ENCODE measurements at regions not wholly inside any gene's neighbourhood (a gene's known extent, or its start where the extent isn't known, plus 50 kb on each side); places are given as distances from the start of the nearest gene placed in this dataset.

GRCh38 chr15:58294681-58295254 lies 137.0 kb upstream of the LIPC start:
- DNase-seq (ENCODE audit: extremely low read depth, low read depth, low spot score), result no peak

- DNase-seq (ENCODE audit: extremely low read depth, low read depth, low spot score), result no peak
Measured at GRCh38 chr15:58295637-58296215, 136.1 kb upstream of the LIPC start.

GRCh38 chr15:58296276-58296675 lies 135.5 kb upstream of the LIPC start:
- DNase-seq (ENCODE audit: extremely low read depth, low read depth, low spot score), result no peak

DNA sequence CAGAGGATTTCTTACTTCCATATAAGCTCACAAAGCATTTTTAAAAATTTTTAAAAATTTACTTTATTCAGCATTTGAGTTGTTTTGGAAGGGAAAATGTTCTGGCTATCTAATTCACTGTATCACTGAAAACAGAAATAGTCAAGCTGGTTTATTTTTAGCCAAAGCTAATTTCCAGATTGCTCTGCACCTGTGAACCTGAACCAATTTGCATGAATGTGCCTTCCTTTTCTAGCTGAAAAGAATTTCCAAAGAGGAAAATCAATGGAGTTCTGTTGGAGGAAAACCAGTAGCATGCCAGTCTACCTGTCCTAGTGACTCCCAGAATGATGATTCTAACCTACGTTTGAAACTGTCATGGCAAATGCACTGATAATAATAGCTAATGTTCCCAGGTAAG lies 134.2 kb upstream of the LIPC start:
- no peak for DNase-seq (ENCODE audit: extremely low read depth, low read depth, low spot score)

DNA sequence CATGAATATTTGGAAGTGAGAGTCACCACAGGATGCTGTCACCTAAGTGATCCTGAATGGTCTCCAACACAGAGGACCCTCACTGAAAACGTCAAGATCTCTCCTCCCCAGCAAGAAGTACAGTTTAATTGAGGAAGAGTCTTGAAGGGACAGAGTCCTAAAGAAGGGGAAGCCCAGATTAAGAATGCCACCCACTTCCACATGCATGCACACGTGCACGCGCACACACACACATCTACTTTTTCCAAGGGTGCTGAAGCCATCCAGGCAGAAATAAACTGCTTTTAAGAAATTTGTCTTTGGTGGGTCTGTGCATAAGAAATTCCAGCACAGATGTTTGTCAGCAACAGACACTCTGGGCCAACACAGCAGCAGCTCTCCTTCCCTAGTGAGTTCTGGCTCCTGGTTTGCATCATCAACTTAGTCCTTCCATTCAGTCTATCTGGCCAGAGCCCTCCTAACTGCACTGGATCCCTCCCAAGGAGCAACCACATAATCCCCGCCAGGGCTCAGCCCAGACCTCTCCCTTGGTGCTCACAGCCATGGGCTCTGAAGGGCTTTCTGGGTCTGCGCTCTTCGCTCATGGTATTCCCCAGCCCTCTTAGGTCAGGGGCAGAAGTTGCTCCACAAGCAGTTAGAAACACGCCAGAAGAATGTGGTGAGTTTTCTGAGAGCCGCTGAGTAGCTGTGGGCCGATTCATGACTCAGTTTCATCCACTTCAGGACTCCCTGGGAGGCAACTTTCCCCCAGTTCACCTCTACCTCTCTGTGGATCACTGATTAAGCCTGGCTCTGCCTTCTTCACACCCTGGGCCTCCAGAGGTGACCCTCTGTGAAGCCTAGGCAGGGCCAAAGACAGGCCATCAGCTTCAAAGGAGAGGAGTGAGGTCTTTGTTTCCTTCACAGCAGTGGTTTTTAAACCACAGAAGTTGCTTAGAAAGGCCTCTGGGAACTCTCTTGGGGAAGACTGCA lies 132.6 kb upstream of the LIPC start:
- no peak for DNase-seq (ENCODE audit: extremely low read depth, low read depth, low spot score)

DNA sequence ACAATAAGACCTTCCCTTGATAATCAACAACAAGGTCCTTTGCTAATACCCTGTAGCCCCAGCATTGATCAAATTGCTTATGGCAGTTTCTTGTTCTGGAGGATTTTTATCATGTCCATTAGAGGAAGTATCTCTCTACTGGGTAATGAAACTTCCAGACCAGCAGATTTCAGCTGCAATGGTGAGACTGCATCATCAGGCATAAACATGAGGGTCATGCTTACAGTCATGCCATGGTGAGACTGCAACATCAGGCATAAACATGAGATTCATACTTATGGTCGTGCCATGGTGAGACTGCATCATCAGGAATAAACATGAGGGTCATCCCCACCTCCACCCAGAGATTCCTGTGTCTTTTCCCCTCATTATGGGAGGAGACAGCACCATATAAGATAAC lies 129.0 kb upstream of the LIPC start:
- no peak for DNase-seq (ENCODE audit: extremely low read depth, low read depth, low spot score)

- DNase-seq (ENCODE audit: extremely low read depth, low read depth, low spot score), result no peak
Measured at GRCh38 chr15:58303236-58303635, 128.6 kb upstream of the LIPC start.

DNA sequence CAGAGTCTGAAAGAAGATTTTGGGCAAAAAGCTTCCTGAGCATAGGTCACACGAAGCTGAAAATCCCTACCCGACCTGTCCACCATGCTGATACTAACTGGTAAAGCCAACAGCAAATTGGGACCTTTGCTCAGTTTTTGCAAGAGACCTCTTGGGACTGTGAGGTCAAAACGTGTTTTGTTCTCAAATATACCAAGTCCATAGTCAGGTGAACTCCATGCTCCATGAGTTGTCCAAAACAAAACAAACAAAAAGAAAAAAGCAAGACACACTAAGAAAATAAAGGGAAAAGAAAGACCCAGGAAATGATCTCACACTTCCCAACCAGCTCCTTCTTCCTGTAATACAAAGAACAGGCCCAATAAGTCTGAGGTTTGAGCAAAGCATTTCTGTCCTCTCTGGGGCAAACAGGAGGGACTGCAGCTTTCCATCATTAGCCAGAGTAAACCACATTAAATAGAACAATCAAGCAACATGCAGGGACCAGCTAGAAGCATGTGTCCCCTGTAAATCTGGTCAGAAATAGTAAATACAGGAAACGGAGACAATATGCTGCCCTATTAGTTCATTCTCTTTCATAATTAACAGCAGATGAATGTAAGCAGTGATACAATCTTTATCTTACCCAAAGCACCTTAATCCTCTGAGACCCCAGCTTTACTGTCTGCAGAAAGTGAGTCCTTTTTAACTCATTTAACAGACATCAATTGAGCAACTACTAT lies 125.0 kb upstream of the LIPC start:
- DNase-seq (ENCODE audit: extremely low read depth, low read depth, low spot score), result no peak

DNA sequence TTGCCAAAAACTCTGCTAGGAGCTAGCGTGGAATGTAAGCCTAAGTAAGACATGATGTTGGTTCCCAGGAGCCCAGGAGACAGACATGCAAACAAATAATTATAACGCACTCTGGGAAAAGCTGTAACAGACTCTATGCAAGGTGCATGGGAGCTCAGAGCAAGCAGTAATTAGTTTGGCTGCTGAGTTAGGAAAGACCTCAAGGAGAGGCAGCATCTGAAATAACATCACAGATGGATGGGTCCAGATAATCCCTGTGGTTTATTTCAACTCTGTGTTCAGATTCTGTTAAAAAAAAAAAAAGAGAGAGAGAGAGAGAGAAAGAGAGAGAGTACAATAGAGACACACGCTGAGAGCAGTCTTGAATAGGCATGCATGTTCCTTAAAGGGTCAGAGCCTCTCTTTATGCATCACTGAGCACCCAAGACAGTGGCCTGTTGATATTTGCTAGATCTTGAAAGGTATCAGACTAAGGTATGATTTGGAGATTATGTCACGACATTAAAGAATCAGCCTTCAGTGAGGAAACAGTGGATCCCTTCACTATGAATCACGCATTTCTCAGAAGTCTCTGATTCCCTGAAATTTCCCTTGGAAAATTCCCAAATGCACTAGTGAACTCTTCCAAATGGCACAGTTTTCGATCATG lies 124.4 kb upstream of the LIPC start:
- no peak for DNase-seq (ENCODE audit: extremely low read depth, low read depth, low spot score)

DNA sequence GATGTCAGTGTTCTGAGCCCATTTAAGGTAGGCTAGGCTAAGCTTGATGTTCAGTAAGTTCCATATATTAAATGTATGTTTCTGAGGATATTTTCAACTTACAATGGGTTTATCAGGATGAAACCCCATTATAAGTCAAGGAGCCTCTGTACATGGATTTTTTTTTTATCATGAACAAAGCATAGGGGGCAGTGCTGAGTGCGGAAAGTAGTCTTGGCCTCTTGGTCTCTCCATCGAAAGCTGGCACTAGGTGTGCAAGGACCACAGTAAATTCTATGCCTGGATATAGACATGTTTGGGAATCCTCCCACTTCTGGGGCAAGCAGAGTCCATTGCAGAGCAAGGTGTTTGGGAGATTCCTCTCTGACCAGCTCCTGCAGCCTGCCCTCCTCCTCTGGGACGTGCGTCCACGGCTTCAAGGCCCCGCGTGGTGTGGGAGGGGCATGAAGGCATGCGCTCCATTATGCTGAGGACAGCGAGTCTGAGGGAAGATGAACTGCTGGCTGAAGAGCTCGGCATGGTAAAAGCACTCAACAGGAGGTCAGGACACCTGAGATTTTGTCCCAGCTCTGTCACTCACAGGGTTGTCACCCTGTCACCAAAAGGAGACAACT lies 122.9 kb upstream of the LIPC start:
- no peak for DNase-seq (ENCODE audit: extremely low read depth, low read depth, low spot score)

- DNase-seq (ENCODE audit: extremely low read depth, low read depth, low spot score), result no peak
Measured at GRCh38 chr15:58309963-58310928, 121.5 kb upstream of the LIPC start.

DNA sequence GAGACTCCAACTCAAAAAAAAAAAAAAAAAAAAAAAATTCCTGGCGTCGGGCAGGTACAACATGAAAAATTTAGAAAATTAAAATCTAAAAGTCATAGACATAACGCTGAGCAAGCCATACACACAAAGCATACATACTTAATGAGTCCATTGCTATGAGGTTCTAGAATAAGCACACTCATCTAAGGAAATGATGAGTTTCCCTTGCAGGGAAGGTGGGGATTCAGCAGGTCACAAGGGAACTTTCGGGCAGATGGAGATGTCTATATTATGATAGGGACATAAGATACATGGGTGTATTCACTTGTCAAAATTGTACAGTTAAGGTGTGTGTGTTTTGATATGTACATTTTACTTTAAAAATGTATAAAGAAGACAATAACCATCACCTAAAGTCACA lies 120.2 kb upstream of the LIPC start:
- DNase-seq (ENCODE audit: extremely low read depth, low read depth, low spot score), result no peak

DNA sequence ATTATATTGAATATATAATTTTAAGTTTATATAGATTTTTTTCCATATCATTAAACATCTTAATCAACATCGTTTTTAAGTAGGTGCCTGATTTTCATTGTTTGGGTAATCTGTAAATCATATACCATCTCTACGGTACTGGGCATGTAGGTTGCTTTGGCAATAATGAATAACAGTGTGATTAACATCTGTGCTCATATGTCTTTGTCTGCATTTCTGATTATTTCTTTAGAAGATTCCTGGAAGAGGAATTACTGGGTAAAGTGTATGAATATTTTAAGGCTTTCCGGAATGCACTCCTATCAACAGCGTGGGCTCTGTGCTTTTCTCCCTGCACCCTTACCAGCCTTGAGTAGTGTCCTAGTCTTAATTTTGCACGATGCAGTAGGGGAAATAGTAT lies 119.8 kb upstream of the LIPC start:
- no peak for DNase-seq (ENCODE audit: extremely low read depth, low read depth, low spot score)

DNA sequence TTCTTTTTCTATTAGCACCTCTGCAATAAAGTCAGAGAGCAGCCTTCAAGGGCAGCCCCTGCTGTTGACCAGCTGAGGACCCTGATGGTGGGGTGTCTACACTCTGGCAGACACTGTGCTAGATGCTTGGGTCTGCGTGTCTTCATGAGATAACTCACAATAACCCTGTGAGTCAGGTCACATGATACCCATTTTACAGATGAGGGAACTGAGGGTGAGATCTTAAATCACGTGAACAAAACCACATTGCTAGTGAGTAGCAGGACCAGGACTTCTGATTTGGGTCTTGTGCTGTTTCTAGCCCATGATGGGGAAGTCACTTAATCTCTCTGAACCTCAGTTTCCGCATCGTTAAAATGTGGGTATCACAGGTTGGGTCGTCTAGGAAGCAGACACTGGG lies 118.5 kb upstream of the LIPC start:
- DNase-seq (ENCODE audit: extremely low read depth, low read depth, low spot score), result no peak

DNA sequence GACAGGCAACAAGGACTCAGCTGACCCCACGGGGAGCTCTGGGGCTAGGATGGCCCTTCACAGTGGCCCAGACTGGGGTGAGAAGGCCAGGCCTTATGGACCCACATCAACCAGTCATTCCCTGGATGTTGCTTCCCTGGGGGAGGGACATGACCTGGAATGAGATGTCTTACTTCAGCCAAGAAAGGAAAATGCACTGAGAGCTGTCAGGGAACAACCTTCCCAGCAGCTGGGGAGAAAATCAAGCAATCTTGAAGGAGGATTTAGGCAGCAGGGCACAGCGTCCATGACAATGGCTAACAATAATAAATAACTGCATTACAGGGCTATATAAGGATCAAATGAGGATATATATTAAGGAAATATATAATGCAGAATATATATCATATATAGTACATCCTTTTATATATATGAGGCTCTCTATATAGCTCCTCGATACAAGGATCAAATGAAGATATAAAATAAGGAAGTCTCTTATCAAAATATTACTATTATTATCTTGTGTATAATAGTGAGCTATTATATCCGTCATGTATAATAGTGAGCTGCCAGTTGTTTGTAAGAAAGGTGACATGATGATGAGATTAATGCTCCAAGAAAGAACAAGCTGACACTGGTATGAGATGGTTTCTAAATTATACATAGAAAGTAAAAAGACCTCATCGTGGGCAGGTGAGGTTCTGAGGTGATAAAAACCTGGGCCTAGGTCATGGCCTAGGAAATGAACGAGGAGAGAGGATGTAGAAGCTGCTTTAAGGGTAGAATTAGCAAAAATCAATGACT lies 117.8 kb upstream of the LIPC start:
- DNase-seq (ENCODE audit: extremely low read depth, low read depth, low spot score), result no peak

DNA sequence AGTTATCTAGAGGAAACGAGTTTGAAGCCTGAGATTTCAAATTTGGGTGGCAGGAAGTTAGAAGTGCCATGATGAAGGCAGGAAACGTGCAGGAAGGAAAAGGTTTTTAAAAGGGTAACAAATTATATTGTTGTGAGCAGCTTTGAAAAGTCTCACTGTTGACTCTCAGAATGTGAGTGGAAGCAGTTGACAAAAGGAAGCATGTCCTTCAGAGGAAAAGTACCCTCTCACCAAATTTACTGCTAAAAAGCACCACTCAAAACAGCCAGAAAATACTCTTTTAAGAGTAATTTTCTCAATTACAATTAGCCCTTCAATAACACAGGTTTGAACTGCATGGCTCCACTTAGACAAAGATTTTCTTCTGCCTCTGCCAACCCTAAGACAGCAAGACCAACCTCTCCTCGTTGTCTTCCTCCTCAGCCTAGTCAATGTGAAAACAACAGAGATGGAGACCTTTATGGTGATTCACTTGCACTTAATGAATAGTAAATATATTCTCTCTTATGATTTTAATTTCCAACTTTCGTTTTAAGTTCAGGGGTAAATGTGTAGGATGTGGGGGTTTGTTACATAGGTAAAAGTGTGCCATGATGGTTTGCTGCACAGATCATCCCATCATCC lies 117.1 kb upstream of the LIPC start:
- no peak for DNase-seq (ENCODE audit: extremely low read depth, low read depth, low spot score)

GRCh38 chr15:58318517-58318916 lies 113.3 kb upstream of the LIPC start:
- DNase-seq (ENCODE audit: extremely low read depth, low read depth, low spot score), result no peak

DNA sequence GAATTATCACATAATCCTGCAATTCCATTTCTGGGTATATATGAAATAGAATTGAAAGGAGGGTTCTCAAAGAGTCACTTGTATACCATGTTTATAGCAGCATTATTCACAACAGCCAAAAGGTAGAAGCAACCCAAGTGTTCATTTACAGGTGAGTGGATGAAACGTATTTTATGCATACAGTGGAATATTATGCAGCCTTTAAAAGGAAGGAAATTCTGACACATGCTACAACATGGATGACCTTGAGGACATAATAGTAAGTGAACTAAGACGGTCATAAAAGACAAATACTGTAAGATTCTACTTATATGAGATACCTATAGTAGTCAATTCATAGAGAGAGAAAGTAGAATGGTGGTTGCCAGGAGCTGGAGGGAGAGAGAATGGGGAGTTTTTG lies 110.8 kb upstream of the LIPC start:
- no peak for DNase-seq (ENCODE audit: extremely low read depth, low read depth, low spot score)
